T-helper 1 cell treated with Interleukin-12 subunit alpha and Interleukin-12 subunit beta and Interleukin-4 antibody, amounts not matched to agents 30 μg/mL and 1 μg/mL, for 36 hours (primary cell): ENCODE measurements at regions not wholly inside any gene's neighbourhood (a gene's known extent, or its start where the extent isn't known, plus 50 kb on each side); places are given as distances from the start of the nearest gene placed in this dataset.
"Not testable (repeated sequence)": the region's sequence is repeated elsewhere in the genome, so short reads cannot be mapped to it uniquely, and the experiment has no call there.

Experiments used
- H3K27ac Mint-ChIP-seq: one replicate; pipeline ENCODE4 v1.8.0; 2021; ENCODE audit warnings: mild to moderate bottlenecking, mixed read lengths
- H3K27me3 Mint-ChIP-seq: one replicate; pipeline ENCODE4 v1.8.0; 2021; ENCODE audit warnings: low read depth, mixed read lengths
- H3K36me3 Mint-ChIP-seq: one replicate; pipeline ENCODE4 v1.8.0; 2021; ENCODE audit warnings: low read depth, mixed read lengths
- H3K4me1 Mint-ChIP-seq: one replicate; pipeline ENCODE4 v1.8.0; 2021; ENCODE audit warnings: low read depth, mixed read lengths
- H3K4me3 Mint-ChIP-seq: one replicate; pipeline ENCODE4 v1.8.0; 2021; ENCODE audit warnings: mild to moderate bottlenecking, moderate library complexity, mixed read lengths
- H3K9me3 Mint-ChIP-seq: one replicate; pipeline ENCODE4 v1.8.0; 2021; ENCODE audit warnings: mixed read lengths

DNA sequence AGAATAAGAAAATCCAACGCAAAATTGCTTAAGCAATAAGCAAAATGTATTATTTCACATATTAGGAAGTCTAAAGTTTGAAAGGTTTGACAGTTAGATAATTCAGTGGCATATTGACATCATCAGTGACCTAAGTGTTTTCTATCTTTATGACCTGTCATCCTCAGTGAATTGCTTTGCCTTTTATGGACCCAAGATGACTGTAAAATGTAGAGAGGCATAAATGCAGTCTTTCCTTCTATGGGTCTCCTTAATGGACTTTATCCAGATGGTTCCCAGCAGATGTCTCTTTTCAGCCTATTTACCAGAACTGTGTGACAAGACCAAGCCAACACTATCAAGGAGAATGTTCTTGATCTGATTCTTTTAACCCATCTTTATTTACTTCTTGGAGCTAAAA, 192.9 kb downstream of the SPDYE17 start:
- H3K36me3 Mint-ChIP-seq, H3K27ac Mint-ChIP-seq, H3K27me3 Mint-ChIP-seq, H3K4me3 Mint-ChIP-seq, H3K4me1 Mint-ChIP-seq: not testable (repeated sequence)
- H3K9me3 Mint-ChIP-seq: peaks cover 15% of the 10 kb centered on the region

- H3K4me3 Mint-ChIP-seq, H3K27ac Mint-ChIP-seq, H3K27me3 Mint-ChIP-seq, H3K4me1 Mint-ChIP-seq, H3K36me3 Mint-ChIP-seq: not testable (repeated sequence)
- peaks cover 15% of the 10 kb centered on the region for H3K9me3 Mint-ChIP-seq
Observed at GRCh38 chr7:76838357-76838756, 193.8 kb downstream of the SPDYE17 start.

- not testable (repeated sequence) for H3K27ac Mint-ChIP-seq, H3K27me3 Mint-ChIP-seq, H3K9me3 Mint-ChIP-seq, H3K4me3 Mint-ChIP-seq, H3K4me1 Mint-ChIP-seq, H3K36me3 Mint-ChIP-seq
Observed at GRCh38 chr7:76829233-76829632, 202.2 kb upstream of the POMZP3 start.

DNA sequence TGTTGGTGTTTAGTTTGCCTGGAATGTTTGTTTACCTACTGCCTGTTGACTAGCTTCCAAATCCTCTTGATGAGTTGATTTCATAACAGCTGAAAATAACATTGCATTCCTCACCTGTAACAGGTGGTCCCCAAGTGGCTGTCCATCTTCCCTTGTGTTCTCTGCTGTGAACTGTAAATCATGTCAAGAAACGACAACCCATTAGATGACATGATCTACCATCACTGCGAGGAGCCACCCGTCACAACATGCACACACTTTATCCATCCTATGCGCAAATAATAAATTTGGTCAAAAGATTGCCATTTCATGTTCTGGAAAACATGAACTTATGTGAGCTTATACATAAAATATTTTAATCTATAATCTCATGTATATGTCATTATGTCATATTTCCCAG, 199.1 kb upstream of the POMZP3 start:
- not testable (repeated sequence) for H3K36me3 Mint-ChIP-seq, H3K9me3 Mint-ChIP-seq, H3K27me3 Mint-ChIP-seq, H3K4me1 Mint-ChIP-seq, H3K27ac Mint-ChIP-seq, H3K4me3 Mint-ChIP-seq

GRCh38 chr7:76809856-76810255, 182.8 kb upstream of the POMZP3 start:
- H3K27ac Mint-ChIP-seq, H3K4me1 Mint-ChIP-seq, H3K27me3 Mint-ChIP-seq, H3K9me3 Mint-ChIP-seq, H3K4me3 Mint-ChIP-seq, H3K36me3 Mint-ChIP-seq: not testable (repeated sequence)

- H3K27ac Mint-ChIP-seq, H3K4me3 Mint-ChIP-seq, H3K36me3 Mint-ChIP-seq, H3K27me3 Mint-ChIP-seq, H3K9me3 Mint-ChIP-seq, H3K4me1 Mint-ChIP-seq: not testable (repeated sequence)
Observed at GRCh38 chr7:76807588-76808100, 180.6 kb upstream of the POMZP3 start.

GRCh38 chr7:76806460-76806859, 179.4 kb upstream of the POMZP3 start:
- not testable (repeated sequence) for H3K4me1 Mint-ChIP-seq, H3K27me3 Mint-ChIP-seq, H3K27ac Mint-ChIP-seq, H3K9me3 Mint-ChIP-seq, H3K36me3 Mint-ChIP-seq, H3K4me3 Mint-ChIP-seq

DNA sequence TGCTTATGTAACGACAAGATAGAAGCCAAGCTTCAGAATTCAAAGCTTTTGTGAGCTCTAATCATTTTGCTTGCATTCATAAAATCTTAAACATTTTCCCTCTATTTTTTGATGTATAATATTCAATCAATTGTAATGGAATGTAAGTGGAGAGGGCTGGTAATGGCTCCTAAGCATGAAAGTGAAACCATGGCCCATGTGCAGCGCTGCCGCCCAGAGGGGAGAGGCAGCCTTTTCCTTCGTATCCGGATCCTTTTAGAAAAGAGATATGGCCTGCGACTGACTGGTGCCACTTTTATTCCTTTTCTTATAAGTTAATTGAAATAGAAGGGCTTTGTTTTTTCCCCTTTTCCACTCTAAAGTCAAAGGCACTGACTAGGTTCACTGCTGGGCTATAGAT, 178.9 kb upstream of the POMZP3 start:
- H3K27me3 Mint-ChIP-seq, H3K9me3 Mint-ChIP-seq, H3K27ac Mint-ChIP-seq, H3K4me1 Mint-ChIP-seq, H3K4me3 Mint-ChIP-seq, H3K36me3 Mint-ChIP-seq: not testable (repeated sequence)

DNA sequence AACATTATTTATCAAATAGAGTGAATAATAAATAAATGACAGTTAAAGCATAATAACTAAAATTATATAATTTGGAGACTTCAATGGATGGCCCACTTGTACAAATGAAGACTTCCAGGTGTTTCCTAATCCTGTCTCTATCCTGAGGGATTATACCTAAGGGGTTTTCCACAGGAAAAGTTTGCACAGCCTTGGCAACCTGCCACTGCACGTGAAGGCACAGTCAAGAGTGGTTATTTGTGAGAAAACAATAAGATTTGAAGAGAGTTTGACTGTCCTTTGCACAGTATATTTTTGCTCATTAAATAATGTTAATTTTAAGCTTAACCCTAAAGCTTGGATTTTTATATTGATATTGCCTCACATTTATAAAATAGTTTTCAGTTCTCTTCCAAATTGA, 178.2 kb upstream of the POMZP3 start:
- not testable (repeated sequence) for H3K4me1 Mint-ChIP-seq, H3K27me3 Mint-ChIP-seq, H3K9me3 Mint-ChIP-seq, H3K27ac Mint-ChIP-seq, H3K36me3 Mint-ChIP-seq, H3K4me3 Mint-ChIP-seq

GRCh38 chr7:76797639-76798038, 170.6 kb upstream of the POMZP3 start:
- not testable (repeated sequence) for H3K4me1 Mint-ChIP-seq, H3K36me3 Mint-ChIP-seq, H3K4me3 Mint-ChIP-seq, H3K9me3 Mint-ChIP-seq, H3K27ac Mint-ChIP-seq
- peaks cover 18% of the 10 kb centered on the region for H3K27me3 Mint-ChIP-seq

DNA sequence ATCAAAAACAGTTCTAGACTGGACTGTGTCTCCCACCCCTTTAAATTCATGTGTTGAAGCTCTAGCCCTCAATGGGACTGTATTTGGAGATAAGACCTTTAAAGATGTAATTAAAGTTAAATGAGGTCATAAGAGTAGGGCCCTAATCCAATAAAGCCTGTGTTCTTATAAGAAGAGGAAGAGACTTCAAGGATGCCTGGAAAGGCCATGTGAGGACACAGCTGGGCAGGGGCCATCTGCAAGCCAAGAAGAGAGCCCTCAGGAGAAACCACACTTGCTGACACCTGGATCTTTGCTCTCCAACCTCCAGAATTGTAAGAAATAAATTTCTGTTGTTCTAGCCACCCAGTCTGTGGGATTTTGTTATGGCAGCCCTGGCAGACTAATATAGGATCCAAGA, 153.6 kb upstream of the POMZP3 start:
- H3K4me1 Mint-ChIP-seq, H3K27ac Mint-ChIP-seq, H3K4me3 Mint-ChIP-seq, H3K36me3 Mint-ChIP-seq, H3K27me3 Mint-ChIP-seq, H3K9me3 Mint-ChIP-seq: not testable (repeated sequence)

- H3K27me3 Mint-ChIP-seq, H3K36me3 Mint-ChIP-seq, H3K9me3 Mint-ChIP-seq, H3K27ac Mint-ChIP-seq, H3K4me3 Mint-ChIP-seq, H3K4me1 Mint-ChIP-seq: not testable (repeated sequence)
Observed at GRCh38 chr7:76774279-76774678, 147.2 kb upstream of the POMZP3 start.

GRCh38 chr7:76771980-76772379, 144.9 kb upstream of the POMZP3 start:
- H3K27me3 Mint-ChIP-seq, H3K9me3 Mint-ChIP-seq, H3K36me3 Mint-ChIP-seq, H3K4me3 Mint-ChIP-seq, H3K27ac Mint-ChIP-seq, H3K4me1 Mint-ChIP-seq: not testable (repeated sequence)

- H3K4me3 Mint-ChIP-seq, H3K27me3 Mint-ChIP-seq, H3K4me1 Mint-ChIP-seq, H3K36me3 Mint-ChIP-seq, H3K27ac Mint-ChIP-seq: not testable (repeated sequence)
- H3K9me3 Mint-ChIP-seq: peaks cover 13% of the 10 kb centered on the region
Observed at GRCh38 chr7:76763977-76764376, 136.9 kb upstream of the POMZP3 start.

GRCh38 chr7:76760546-76761220, 133.6 kb upstream of the POMZP3 start:
- H3K36me3 Mint-ChIP-seq, H3K4me1 Mint-ChIP-seq, H3K4me3 Mint-ChIP-seq, H3K27ac Mint-ChIP-seq, H3K27me3 Mint-ChIP-seq: not testable (repeated sequence)
- H3K9me3 Mint-ChIP-seq: peaks cover 13% of the 10 kb centered on the region

GRCh38 chr7:76739538-76739937, 112.5 kb upstream of the POMZP3 start:
- H3K27me3 Mint-ChIP-seq, H3K27ac Mint-ChIP-seq, H3K36me3 Mint-ChIP-seq, H3K9me3 Mint-ChIP-seq, H3K4me1 Mint-ChIP-seq, H3K4me3 Mint-ChIP-seq: not testable (repeated sequence)
